Breast epithelium (tissue), 3 donors: ENCODE measurements at regions not wholly inside any gene's neighbourhood (a gene's known extent, or its start where the extent isn't known, plus 50 kb on each side); places are given as distances from the start of the nearest gene placed in this dataset.

Experiments used
- CTCF ChIP-seq, 3 donors: fragments of 450-650 bp; IDR thresholded peaks; one replicate each; pipeline ENCODE4 v1.5.1; 2016 to 2017; ENCODE audit warnings: antibody characterized with exemption in 3 of 3, mild to moderate bottlenecking in 3 of 3, moderate library complexity in 3 of 3
- POLR2AphosphoS5 ChIP-seq, 3 donors: sonication (generic); formaldehyde crosslinking; IDR thresholded peaks; one replicate each; pipeline ENCODE4 v1.6.1; 2017; ENCODE audit warnings: antibody characterized with exemption in 3 of 3

- TF ChIP-seq POLR2AphosphoS5 (IDR thresholded peaks at IDR 0.05) = no peak
- TF ChIP-seq CTCF (IDR thresholded peaks at IDR 0.05) = no peak
These were observed 104.9 kb upstream of the PMCH start for GRCh38 chr12:102302553-102302952.
